ENCODE measurements at regions not wholly inside any gene's neighbourhood (a gene's known extent, or its start where the extent isn't known, plus 50 kb on each side); places are given as distances from the start of the nearest gene placed in this dataset.

DNA sequence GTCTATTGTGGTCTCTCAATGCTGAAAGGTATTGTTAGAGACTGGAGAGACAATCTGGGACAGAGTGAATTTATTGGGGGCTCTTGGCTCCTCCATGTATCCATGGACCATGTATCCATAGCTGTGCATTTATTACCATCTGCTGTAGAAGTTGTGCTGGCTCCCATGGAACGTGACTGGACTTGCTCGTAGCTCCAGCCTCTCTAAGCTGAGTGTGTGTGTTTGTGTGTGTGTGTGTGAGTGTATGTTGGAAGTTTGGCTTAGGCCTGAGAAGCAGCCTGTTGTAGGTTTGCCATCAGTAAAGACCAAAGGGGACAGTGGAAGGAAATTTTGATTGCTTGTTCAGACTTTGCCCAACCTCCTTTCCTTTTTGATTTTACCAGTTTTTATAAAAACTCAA, 105.7 kb upstream of the USP24 start:
- TF ChIP-seq, protein P1, sequence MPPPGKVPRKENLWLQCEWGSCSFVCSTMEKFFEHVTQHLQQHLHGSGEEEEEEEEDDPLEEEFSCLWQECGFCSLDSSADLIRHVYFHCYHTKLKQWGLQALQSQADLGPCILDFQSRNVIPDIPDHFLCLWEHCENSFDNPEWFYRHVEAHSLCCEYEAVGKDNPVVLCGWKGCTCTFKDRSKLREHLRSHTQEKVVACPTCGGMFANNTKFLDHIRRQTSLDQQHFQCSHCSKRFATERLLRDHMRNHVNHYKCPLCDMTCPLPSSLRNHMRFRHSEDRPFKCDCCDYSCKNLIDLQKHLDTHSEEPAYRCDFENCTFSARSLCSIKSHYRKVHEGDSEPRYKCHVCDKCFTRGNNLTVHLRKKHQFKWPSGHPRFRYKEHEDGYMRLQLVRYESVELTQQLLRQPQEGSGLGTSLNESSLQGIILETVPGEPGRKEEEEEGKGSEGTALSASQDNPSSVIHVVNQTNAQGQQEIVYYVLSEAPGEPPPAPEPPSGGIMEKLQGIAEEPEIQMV (CRISPR knock-in tag; IDR thresholded peaks at IDR 0.05; ENCODE audit: low read depth): no peak
- TF ChIP-seq, protein P2, sequence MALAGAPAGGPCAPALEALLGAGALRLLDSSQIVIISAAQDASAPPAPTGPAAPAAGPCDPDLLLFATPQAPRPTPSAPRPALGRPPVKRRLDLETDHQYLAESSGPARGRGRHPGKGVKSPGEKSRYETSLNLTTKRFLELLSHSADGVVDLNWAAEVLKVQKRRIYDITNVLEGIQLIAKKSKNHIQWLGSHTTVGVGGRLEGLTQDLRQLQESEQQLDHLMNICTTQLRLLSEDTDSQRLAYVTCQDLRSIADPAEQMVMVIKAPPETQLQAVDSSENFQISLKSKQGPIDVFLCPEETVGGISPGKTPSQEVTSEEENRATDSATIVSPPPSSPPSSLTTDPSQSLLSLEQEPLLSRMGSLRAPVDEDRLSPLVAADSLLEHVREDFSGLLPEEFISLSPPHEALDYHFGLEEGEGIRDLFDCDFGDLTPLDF (CRISPR knock-in tag; IDR thresholded peaks at IDR 0.05): no peak
- TF ChIP-seq CEBPB (IDR thresholded peaks at IDR 0.05; ENCODE audit: borderline replicate concordance, low read depth, low read length) (no peak), ZBTB42 (CRISPR knock-in tag; IDR thresholded peaks at IDR 0.05) (no peak), ZC3H13 (CRISPR knock-in tag; IDR thresholded peaks at IDR 0.05) (no peak), YEATS2 (CRISPR knock-in tag; IDR thresholded peaks at IDR 0.05; ENCODE audit: borderline replicate concordance) (no peak), ZNF205 (CRISPR knock-in tag; IDR thresholded peaks at IDR 0.05) (no peak), ZNF335 (CRISPR knock-in tag; IDR thresholded peaks at IDR 0.05) (no peak), ZNF713 (CRISPR knock-in tag; IDR thresholded peaks at IDR 0.05) (no peak)
- TF ChIP-seq, protein P3, sequence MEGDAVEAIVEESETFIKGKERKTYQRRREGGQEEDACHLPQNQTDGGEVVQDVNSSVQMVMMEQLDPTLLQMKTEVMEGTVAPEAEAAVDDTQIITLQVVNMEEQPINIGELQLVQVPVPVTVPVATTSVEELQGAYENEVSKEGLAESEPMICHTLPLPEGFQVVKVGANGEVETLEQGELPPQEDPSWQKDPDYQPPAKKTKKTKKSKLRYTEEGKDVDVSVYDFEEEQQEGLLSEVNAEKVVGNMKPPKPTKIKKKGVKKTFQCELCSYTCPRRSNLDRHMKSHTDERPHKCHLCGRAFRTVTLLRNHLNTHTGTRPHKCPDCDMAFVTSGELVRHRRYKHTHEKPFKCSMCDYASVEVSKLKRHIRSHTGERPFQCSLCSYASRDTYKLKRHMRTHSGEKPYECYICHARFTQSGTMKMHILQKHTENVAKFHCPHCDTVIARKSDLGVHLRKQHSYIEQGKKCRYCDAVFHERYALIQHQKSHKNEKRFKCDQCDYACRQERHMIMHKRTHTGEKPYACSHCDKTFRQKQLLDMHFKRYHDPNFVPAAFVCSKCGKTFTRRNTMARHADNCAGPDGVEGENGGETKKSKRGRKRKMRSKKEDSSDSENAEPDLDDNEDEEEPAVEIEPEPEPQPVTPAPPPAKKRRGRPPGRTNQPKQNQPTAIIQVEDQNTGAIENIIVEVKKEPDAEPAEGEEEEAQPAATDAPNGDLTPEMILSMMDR (CRISPR knock-in tag; IDR thresholded peaks at IDR 0.05): no peak
- TF ChIP-seq, protein P4, sequence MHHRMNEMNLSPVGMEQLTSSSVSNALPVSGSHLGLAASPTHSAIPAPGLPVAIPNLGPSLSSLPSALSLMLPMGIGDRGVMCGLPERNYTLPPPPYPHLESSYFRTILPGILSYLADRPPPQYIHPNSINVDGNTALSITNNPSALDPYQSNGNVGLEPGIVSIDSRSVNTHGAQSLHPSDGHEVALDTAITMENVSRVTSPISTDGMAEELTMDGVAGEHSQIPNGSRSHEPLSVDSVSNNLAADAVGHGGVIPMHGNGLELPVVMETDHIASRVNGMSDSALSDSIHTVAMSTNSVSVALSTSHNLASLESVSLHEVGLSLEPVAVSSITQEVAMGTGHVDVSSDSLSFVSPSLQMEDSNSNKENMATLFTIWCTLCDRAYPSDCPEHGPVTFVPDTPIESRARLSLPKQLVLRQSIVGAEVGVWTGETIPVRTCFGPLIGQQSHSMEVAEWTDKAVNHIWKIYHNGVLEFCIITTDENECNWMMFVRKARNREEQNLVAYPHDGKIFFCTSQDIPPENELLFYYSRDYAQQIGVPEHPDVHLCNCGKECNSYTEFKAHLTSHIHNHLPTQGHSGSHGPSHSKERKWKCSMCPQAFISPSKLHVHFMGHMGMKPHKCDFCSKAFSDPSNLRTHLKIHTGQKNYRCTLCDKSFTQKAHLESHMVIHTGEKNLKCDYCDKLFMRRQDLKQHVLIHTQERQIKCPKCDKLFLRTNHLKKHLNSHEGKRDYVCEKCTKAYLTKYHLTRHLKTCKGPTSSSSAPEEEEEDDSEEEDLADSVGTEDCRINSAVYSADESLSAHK (CRISPR knock-in tag; IDR thresholded peaks at IDR 0.05; ENCODE audit: borderline replicate concordance): no peak
